ENCODE measurements at regions not wholly inside any gene's neighbourhood (a gene's known extent, or its start where the extent isn't known, plus 50 kb on each side); places are given as distances from the start of the nearest gene placed in this dataset.

DNA sequence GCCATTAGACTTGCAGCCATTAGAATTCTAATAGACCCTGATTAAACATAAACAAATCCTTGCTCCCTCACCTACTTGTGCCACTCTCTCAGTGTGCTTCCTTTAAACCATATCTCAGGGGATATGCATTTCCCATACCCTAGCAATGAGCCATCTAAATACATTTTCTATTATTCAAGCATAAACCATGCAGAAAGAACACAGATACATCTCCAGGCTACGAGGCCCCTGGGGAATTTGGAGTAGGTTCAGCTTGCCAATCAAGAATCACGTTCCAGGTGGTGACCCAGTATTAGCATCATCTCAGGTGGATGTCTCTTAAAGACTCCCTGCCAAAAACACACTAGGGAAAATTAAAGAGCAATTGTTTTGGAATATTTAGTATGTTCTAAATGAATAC is 93.0 kb upstream of the CCL21 start (continued):
- TF ChIP-seq, protein P1, sequence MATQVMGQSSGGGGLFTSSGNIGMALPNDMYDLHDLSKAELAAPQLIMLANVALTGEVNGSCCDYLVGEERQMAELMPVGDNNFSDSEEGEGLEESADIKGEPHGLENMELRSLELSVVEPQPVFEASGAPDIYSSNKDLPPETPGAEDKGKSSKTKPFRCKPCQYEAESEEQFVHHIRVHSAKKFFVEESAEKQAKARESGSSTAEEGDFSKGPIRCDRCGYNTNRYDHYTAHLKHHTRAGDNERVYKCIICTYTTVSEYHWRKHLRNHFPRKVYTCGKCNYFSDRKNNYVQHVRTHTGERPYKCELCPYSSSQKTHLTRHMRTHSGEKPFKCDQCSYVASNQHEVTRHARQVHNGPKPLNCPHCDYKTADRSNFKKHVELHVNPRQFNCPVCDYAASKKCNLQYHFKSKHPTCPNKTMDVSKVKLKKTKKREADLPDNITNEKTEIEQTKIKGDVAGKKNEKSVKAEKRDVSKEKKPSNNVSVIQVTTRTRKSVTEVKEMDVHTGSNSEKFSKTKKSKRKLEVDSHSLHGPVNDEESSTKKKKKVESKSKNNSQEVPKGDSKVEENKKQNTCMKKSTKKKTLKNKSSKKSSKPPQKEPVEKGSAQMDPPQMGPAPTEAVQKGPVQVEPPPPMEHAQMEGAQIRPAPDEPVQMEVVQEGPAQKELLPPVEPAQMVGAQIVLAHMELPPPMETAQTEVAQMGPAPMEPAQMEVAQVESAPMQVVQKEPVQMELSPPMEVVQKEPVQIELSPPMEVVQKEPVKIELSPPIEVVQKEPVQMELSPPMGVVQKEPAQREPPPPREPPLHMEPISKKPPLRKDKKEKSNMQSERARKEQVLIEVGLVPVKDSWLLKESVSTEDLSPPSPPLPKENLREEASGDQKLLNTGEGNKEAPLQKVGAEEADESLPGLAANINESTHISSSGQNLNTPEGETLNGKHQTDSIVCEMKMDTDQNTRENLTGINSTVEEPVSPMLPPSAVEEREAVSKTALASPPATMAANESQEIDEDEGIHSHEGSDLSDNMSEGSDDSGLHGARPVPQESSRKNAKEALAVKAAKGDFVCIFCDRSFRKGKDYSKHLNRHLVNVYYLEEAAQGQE (IDR thresholded peaks at IDR 0.05): no peak
- no peak for TF ChIP-seq YY1 (IDR thresholded peaks at IDR 0.05)

DNA sequence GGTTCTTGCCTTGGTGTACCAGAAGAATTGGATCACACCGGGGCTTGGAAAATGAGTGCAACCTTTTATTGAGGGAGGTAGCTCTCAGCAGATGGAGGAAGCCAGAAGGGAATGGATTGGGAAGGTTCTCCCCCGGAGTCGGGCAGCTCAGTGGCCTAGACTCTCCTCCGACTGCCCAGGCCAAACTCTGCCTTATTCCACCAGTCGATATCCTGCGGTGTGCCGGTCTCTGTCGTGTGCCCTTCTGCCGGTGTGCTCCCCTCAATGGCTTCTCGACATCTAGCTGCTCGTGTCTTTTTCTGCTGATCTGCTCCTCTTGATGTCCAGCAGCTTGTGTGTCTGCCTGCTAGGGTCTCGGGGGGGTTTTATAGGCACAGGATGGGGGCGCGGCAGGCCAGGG is 87.4 kb upstream of the CCL21 start:
- TF ChIP-seq FOXA1 (IDR thresholded peaks at IDR 0.05): no peak
- no peak for TF ChIP-seq HNF4G (IDR thresholded peaks at IDR 0.05)
- no peak for TF ChIP-seq FOXA2 (IDR thresholded peaks at IDR 0.05)
- no peak for TF ChIP-seq TAF1 (conservative IDR thresholded peaks at IDR 0.05)
- no peak for TF ChIP-seq RXRA (IDR thresholded peaks at IDR 0.05)
- TF ChIP-seq HNF4A (conservative IDR thresholded peaks at IDR 0.05): no peak
- TF ChIP-seq, protein P2, sequence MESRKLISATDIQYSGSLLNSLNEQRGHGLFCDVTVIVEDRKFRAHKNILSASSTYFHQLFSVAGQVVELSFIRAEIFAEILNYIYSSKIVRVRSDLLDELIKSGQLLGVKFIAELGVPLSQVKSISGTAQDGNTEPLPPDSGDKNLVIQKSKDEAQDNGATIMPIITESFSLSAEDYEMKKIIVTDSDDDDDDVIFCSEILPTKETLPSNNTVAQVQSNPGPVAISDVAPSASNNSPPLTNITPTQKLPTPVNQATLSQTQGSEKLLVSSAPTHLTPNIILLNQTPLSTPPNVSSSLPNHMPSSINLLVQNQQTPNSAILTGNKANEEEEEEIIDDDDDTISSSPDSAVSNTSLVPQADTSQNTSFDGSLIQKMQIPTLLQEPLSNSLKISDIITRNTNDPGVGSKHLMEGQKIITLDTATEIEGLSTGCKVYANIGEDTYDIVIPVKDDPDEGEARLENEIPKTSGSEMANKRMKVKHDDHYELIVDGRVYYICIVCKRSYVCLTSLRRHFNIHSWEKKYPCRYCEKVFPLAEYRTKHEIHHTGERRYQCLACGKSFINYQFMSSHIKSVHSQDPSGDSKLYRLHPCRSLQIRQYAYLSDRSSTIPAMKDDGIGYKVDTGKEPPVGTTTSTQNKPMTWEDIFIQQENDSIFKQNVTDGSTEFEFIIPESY (IDR thresholded peaks at IDR 0.05): no peak
- no peak for TF ChIP-seq GABPA (IDR thresholded peaks at IDR 0.05 in 1 of 2, conservative IDR thresholded peaks at IDR 0.05 in 1 of 2)
- TF ChIP-seq, protein P3, sequence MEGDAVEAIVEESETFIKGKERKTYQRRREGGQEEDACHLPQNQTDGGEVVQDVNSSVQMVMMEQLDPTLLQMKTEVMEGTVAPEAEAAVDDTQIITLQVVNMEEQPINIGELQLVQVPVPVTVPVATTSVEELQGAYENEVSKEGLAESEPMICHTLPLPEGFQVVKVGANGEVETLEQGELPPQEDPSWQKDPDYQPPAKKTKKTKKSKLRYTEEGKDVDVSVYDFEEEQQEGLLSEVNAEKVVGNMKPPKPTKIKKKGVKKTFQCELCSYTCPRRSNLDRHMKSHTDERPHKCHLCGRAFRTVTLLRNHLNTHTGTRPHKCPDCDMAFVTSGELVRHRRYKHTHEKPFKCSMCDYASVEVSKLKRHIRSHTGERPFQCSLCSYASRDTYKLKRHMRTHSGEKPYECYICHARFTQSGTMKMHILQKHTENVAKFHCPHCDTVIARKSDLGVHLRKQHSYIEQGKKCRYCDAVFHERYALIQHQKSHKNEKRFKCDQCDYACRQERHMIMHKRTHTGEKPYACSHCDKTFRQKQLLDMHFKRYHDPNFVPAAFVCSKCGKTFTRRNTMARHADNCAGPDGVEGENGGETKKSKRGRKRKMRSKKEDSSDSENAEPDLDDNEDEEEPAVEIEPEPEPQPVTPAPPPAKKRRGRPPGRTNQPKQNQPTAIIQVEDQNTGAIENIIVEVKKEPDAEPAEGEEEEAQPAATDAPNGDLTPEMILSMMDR (IDR thresholded peaks at IDR 0.05; ENCODE audit: low read depth, low read length, missing input control): no peak
- TF ChIP-seq EGR1 (IDR thresholded peaks at IDR 0.05; ENCODE audit: low read depth in 2 of 2): no peak
- TF ChIP-seq, protein P4, sequence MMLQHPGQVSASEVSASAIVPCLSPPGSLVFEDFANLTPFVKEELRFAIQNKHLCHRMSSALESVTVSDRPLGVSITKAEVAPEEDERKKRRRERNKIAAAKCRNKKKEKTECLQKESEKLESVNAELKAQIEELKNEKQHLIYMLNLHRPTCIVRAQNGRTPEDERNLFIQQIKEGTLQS (IDR thresholded peaks at IDR 0.05): no peak
- TF ChIP-seq JUND (IDR thresholded peaks at IDR 0.05): no peak
- no peak for TF ChIP-seq SP1 (IDR thresholded peaks at IDR 0.05)
- TF ChIP-seq RAD21 (IDR thresholded peaks at IDR 0.05): no peak
- no peak for TF ChIP-seq YY1 (IDR thresholded peaks at IDR 0.05)
- TF ChIP-seq NR2F2 (IDR thresholded peaks at IDR 0.05): no peak
- TF ChIP-seq, protein P1 (IDR thresholded peaks at IDR 0.05): no peak
- TF ChIP-seq, protein P5, sequence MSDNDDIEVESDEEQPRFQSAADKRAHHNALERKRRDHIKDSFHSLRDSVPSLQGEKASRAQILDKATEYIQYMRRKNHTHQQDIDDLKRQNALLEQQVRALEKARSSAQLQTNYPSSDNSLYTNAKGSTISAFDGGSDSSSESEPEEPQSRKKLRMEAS (IDR thresholded peaks at IDR 0.05): no peak
- no peak for DNase-seq (ENCODE audit: low spot score)
- peaks cover 0 to 3% (median 0%) of the 10 kb centered on the region in 4 donors for H3K27me3 ChIP-seq (ENCODE audit: control insufficient read depth in 4 of 4, insufficient read depth in 4 of 4, low read length in 3 of 4)
- no peaks in the 10 kb centered on the region for H3K4me1 ChIP-seq (ENCODE audit: control insufficient read depth in 4 of 4, insufficient read depth in 4 of 4, low read length in 3 of 4)
- no peak overlapping the region for H3K27ac ChIP-seq (ENCODE audit: low read depth in 1 of 2, low read length in 2 of 2)
- no peaks in the 10 kb centered on the region for H3K9me3 ChIP-seq (ENCODE audit: control insufficient read depth in 4 of 4, low read length in 3 of 4)
- no peak overlapping the region for H3K4me3 ChIP-seq (ENCODE audit: low read depth in 1 of 3, low read length in 3 of 3)
- 77% methylated on average over 14 of the region's 14 CpGs for WGBS
- no peak overlapping the region for H3K9ac ChIP-seq (ENCODE audit: low read depth in 1 of 2, low read length in 2 of 2)
- no peaks in the 10 kb centered on the region for H3K36me3 ChIP-seq (ENCODE audit: control insufficient read depth in 4 of 4, insufficient read depth in 3 of 4, low read depth in 1 of 4, low read length in 3 of 4)

Data from liver (tissue), 8 donors.